ENCODE measurements at regions not wholly inside any gene's neighbourhood (a gene's known extent, or its start where the extent isn't known, plus 50 kb on each side); places are given as distances from the start of the nearest gene placed in this dataset.

GRCh38 chr2:76320716-76321115 is 610.0 kb upstream of the GCFC2 start:
- DNase-seq (ENCODE audit: low read depth, low spot score): no peak

GRCh38 chr2:76318848-76319360 is 608.2 kb upstream of the GCFC2 start:
- no peak for DNase-seq (ENCODE audit: low read depth, low spot score)

- DNase-seq (ENCODE audit: low read depth, low spot score): no peak
Measured at GRCh38 chr2:76316691-76317090, 606.0 kb upstream of the GCFC2 start.

- DNase-seq (ENCODE audit: low read depth, low spot score): no peak
Measured at GRCh38 chr2:76314271-76315020, 603.7 kb upstream of the GCFC2 start.

GRCh38 chr2:76312236-76312635 is 601.5 kb upstream of the GCFC2 start:
- DNase-seq (ENCODE audit: low read depth, low spot score): no peak

- no peak for DNase-seq (ENCODE audit: low read depth, low spot score)
Measured at GRCh38 chr2:76311728-76312127, 601.0 kb upstream of the GCFC2 start.

- no peak for DNase-seq (ENCODE audit: low read depth, low spot score)
Measured at GRCh38 chr2:76310894-76311633, 600.3 kb upstream of the GCFC2 start.

GRCh38 chr2:76307495-76307894 is 596.8 kb upstream of the GCFC2 start:
- no peak for DNase-seq (ENCODE audit: low read depth, low spot score)

GRCh38 chr2:76298041-76298440 is 587.3 kb upstream of the GCFC2 start:
- no peak for DNase-seq (ENCODE audit: low read depth, low spot score)

- DNase-seq (ENCODE audit: low read depth, low spot score): peak; percentile 13
Measured at GRCh38 chr2:76296438-76296837, 585.7 kb upstream of the GCFC2 start.

- DNase-seq (ENCODE audit: low read depth, low spot score): no peak
Measured at GRCh38 chr2:76295762-76296161, 585.0 kb upstream of the GCFC2 start.

GRCh38 chr2:76288598-76288997 is 577.9 kb upstream of the GCFC2 start:
- no peak for DNase-seq (ENCODE audit: low read depth, low spot score)

- no peak for DNase-seq (ENCODE audit: low read depth, low spot score)
Measured at GRCh38 chr2:76288146-76288545, 577.4 kb upstream of the GCFC2 start.

GRCh38 chr2:76283350-76283749 is 572.6 kb upstream of the GCFC2 start:
- no peak for DNase-seq (ENCODE audit: low read depth, low spot score)

GRCh38 chr2:76281156-76281841 is 570.6 kb upstream of the GCFC2 start:
- no peak for DNase-seq (ENCODE audit: low read depth, low spot score)

GRCh38 chr2:76280686-76281085 is 570.0 kb upstream of the GCFC2 start:
- peak; percentile 20 for DNase-seq (ENCODE audit: low read depth, low spot score)

GRCh38 chr2:76279142-76279541 is 568.4 kb upstream of the GCFC2 start:
- no peak for DNase-seq (ENCODE audit: low read depth, low spot score)

GRCh38 chr2:76275788-76276187 is 565.1 kb upstream of the GCFC2 start:
- DNase-seq (ENCODE audit: low read depth, low spot score): no peak

GRCh38 chr2:76274676-76275075 is 564.0 kb upstream of the GCFC2 start:
- no peak for DNase-seq (ENCODE audit: low read depth, low spot score)

GRCh38 chr2:76274160-76274559 is 563.4 kb upstream of the GCFC2 start:
- DNase-seq (ENCODE audit: low read depth, low spot score): no peak

GRCh38 chr2:76270096-76270710 is 559.5 kb upstream of the GCFC2 start:
- no peak for DNase-seq (ENCODE audit: low read depth, low spot score)
